GM21786 (cell line): ENCODE measurements at regions not wholly inside any gene's neighbourhood (a gene's known extent, or its start where the extent isn't known, plus 50 kb on each side); places are given as distances from the start of the nearest gene placed in this dataset.
"Not testable (repeated sequence)": the region's sequence is repeated elsewhere in the genome, so short reads cannot be mapped to it uniquely, and the experiment has no call there.

Experiments
- ATAC-seq: cut with Tn5 transposase; IDR thresholded peaks from one replicate; pipeline ENCODE4 v1.9.1; 2021; ENCODE audit not compliant: unreplicated experiment

- no peak for ATAC-seq
These were observed 735.6 kb upstream of the RIOK2 start for GRCh38 chr5:97918620-97919019.

GRCh38 chr5:97919719-97920118, 736.7 kb upstream of the RIOK2 start:
- ATAC-seq, result no peak

- no peak for ATAC-seq
These were observed 739.7 kb upstream of the RIOK2 start for GRCh38 chr5:97922776-97923175.

GRCh38 chr5:97923496-97923895, 740.4 kb upstream of the RIOK2 start:
- ATAC-seq, result peak; percentile 71

- ATAC-seq, result peak; percentile 58
These were observed 741.0 kb upstream of the RIOK2 start for GRCh38 chr5:97923997-97924396.

GRCh38 chr5:97929383-97929782, 746.3 kb upstream of the RIOK2 start:
- ATAC-seq, result no peak

GRCh38 chr5:97931829-97932228, 748.8 kb upstream of the RIOK2 start:
- no peak for ATAC-seq

GRCh38 chr5:97936231-97936630, 753.2 kb upstream of the RIOK2 start:
- ATAC-seq, result no peak

GRCh38 chr5:97937846-97938245, 754.8 kb upstream of the RIOK2 start:
- ATAC-seq, result no peak

GRCh38 chr5:97943036-97943435, 760.0 kb upstream of the RIOK2 start:
- ATAC-seq, result no peak

GRCh38 chr5:97951139-97951538, 768.1 kb upstream of the RIOK2 start:
- no peak for ATAC-seq

GRCh38 chr5:97955450-97955849, 772.4 kb upstream of the RIOK2 start:
- no peak for ATAC-seq

- ATAC-seq, result no peak
These were observed 784.2 kb upstream of the RIOK2 start for GRCh38 chr5:97967292-97967691.

- no peak for ATAC-seq
These were observed 785.3 kb upstream of the RIOK2 start for GRCh38 chr5:97968346-97968745.

GRCh38 chr5:97979740-97980139, 793.7 kb upstream of the RGMB start:
- no peak for ATAC-seq

- ATAC-seq, result no peak
These were observed 793.2 kb upstream of the RGMB start for GRCh38 chr5:97980291-97980690.

- ATAC-seq, result no peak
These were observed 787.4 kb upstream of the RGMB start for GRCh38 chr5:97986069-97986468.

- no peak for ATAC-seq
These were observed 782.2 kb upstream of the RGMB start for GRCh38 chr5:97991236-97991635.

- ATAC-seq, result no peak
These were observed 774.5 kb upstream of the RGMB start for GRCh38 chr5:97998941-97999340.

- ATAC-seq, result no peak
These were observed 769.0 kb upstream of the RGMB start for GRCh38 chr5:98004463-98004862.

- no peak for ATAC-seq
These were observed 756.7 kb upstream of the RGMB start for GRCh38 chr5:98016771-98017170.

- not testable (repeated sequence) for ATAC-seq
These were observed 743.2 kb upstream of the RGMB start for GRCh38 chr5:98030273-98030672.

- ATAC-seq, result not testable (repeated sequence)
These were observed 742.4 kb upstream of the RGMB start for GRCh38 chr5:98031036-98031435.

- ATAC-seq, result peak; percentile 82
These were observed 742.0 kb upstream of the RGMB start for GRCh38 chr5:98031496-98031895.
